GM13977 (cell line): ENCODE measurements at regions not wholly inside any gene's neighbourhood (a gene's known extent, or its start where the extent isn't known, plus 50 kb on each side); places are given as distances from the start of the nearest gene placed in this dataset.

Experiments
- DNase-seq: peaks from one replicate; pipeline ENCODE4 v3.0.0; 2012; ENCODE audit warnings: low spot score
- in situ Hi-C: fragments of 300-500 bp; cut with MboI; formaldehyde crosslinking; loops from one replicate; pipeline ENCODE4 v1.12.0; 2022; ENCODE audit warnings: low sequenced_read_pairs, low pct_unique_long_range_greater_than_20kb, mixed read lengths, inconsistent platforms; ENCODE audit not compliant: unreplicated experiment
- TF ChIP-seq, protein P1 (sequence below): IDR thresholded peaks from 2 replicates; pipeline ENCODE4 v1.5.1; 2012; ENCODE audit warnings: mild to moderate bottlenecking, control low read depth; ENCODE audit not compliant: insufficient read depth; ENCODE audit errors: extremely low read depth, missing control alignments

DNA sequence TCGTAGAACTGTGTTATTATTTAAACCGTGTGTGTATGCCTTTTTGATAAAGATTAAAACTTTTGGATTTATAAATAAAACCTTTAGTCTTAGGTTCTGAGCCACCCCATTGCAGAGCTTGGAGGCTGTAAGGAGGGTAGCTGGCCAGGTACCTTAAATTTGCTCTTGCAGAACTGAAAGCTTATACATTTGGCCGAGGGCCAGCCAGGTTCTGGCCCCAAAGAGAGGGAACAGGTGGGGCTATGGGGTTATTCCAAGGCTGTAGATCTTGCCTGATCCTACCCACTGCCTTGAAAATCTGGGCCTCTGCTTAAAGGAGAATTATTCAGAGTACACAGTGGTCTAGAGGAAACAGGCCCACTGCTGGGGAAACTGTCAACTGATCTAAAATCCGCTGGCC is 59.6 kb downstream of the CAMK2N1 start:
- DNase-seq: no peak
- TF ChIP-seq, protein P1, sequence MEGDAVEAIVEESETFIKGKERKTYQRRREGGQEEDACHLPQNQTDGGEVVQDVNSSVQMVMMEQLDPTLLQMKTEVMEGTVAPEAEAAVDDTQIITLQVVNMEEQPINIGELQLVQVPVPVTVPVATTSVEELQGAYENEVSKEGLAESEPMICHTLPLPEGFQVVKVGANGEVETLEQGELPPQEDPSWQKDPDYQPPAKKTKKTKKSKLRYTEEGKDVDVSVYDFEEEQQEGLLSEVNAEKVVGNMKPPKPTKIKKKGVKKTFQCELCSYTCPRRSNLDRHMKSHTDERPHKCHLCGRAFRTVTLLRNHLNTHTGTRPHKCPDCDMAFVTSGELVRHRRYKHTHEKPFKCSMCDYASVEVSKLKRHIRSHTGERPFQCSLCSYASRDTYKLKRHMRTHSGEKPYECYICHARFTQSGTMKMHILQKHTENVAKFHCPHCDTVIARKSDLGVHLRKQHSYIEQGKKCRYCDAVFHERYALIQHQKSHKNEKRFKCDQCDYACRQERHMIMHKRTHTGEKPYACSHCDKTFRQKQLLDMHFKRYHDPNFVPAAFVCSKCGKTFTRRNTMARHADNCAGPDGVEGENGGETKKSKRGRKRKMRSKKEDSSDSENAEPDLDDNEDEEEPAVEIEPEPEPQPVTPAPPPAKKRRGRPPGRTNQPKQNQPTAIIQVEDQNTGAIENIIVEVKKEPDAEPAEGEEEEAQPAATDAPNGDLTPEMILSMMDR: no peak
- in situ Hi-C loops: no loop called here

DNA sequence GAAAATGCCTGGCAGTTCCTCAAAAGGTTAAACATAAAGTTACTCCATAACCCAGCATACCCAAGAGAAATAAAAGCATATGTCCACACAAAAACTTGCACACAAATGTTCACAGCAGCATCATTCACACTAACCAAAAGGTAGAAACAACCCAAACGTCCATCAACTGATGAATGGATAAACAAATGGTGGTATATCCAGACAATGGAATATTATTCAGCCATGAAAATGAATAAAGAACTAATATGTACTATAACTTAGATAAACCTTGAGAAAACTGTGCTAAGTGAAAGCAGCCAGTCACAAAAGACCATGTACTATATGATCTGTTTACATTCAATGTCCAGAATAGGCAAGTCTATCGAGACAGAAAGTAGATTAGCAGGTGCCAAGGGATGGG is 60.4 kb downstream of the CAMK2N1 start:
- no peak for DNase-seq
- in situ Hi-C loops: no loop called here
- TF ChIP-seq, protein P1: no peak

DNA sequence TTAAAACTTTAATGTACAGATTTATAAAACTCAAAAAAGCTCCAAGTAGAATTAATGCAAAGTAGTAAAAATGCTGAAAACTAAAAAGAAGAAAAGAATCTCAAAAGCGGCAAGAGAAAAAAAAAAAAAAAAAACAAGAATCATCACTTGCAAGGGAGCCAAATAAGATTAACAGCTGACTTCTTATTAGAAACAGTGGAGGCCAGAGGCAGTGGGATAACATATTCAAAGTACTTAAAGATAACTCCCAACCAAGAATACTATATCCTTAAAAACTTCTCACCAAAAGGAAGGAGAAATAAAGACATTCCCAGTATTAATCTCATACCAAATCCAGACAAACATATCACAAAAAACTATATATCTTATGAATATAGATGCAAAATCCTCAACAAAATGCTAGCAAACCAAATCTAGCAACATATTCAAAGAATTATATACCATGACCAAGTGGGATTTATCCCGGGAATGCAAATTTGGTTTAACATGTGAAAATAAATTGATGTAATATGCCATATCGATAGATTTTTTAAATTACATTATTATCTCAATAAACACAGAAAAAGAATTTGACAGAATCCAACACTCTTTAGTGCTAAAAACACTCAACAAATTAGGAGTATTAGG is 62.7 kb downstream of the CAMK2N1 start:
- in situ Hi-C loops: no loop called here
- DNase-seq: no peak
- TF ChIP-seq, protein P1: no peak

DNA sequence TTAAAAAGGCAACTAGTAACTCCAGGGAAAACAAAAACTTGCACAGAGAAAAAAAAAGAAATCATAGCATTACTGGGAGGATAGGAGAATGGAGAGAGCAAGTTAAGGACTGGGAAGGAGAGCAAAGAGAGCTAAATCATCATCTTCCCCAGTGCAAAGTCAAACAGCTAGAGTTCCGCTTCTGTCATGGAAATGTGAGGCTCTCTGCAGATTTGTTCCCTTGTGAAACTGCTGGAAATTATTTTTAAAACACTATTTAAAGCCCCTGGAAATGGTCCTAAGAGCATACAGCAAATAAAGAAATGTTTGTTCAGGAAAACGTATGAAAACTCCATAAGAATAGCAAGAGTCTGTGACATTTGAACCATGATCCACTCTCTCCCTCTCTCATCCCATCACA is 64.6 kb downstream of the CAMK2N1 start:
- TF ChIP-seq, protein P1: no peak
- no peak for DNase-seq
- in situ Hi-C loops: no loop called here

DNA sequence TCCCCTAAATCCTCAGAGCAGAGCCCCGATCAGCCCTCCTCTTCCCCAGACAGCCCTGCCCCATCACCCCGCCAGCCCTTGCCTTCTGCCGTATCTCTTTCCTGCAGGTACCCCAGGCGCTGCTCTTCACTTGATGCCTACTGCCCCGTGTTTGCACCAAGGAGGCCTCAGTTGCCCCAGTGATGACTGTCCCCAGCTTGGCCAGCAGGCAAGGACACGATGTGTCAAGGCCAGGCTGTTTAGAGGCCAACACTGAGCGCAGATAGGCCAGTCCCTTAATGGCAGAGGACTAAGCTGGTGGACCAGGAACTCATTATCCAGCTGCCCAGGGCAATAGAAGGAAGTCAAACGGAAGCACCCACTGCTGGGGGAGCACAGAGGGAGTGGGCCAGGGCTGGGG is 68.4 kb downstream of the CAMK2N1 start:
- TF ChIP-seq, protein P1: no peak
- DNase-seq: no peak
- in situ Hi-C loops: no loop called here

DNA sequence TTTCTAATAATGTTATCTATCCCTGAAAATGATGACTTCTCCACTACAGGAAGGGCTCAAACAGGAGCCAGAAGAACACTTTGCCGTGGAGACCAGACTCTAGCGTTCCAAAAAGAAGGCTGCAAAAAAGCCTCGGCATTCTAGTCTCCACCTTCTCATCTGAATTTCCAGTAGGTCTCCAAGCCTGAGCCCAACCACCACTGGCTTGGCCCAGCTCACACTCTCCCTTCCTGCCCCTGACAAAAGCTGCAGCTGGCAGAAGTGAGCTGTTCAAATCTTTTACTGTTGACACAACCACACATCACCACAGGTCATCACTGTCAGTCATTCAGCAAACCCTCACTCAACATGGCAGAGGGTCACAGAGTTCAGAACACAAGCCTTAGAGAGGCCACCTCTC is 69.3 kb downstream of the CAMK2N1 start:
- in situ Hi-C loops: no loop called here
- TF ChIP-seq, protein P1: no peak
- DNase-seq: no peak

DNA sequence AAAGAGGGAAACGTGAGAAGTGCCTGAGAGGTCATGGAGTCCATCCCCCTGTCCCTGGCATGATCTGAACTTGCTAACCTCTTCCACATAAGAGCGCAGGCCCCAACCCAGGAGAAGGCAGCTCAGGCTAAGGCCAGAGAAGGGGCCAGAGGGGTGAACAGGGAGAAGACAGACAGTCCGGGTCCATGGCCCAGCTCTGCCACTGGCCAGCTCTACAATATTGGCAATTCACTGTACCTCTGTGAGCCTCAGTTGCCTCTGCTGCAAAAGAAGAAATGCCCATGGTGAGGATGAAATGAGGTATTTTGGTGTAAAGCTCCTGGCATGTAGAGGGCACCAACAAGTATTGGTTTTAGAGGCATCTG is 72.3 kb downstream of the CAMK2N1 start:
- TF ChIP-seq, protein P1: no peak
- no peak for DNase-seq
- in situ Hi-C loops: no loop called here
